GM06990 (cell line): ENCODE measurements at regions not wholly inside any gene's neighbourhood (a gene's known extent, or its start where the extent isn't known, plus 50 kb on each side); places are given as distances from the start of the nearest gene placed in this dataset.

Experiments
- DNase-seq: peaks from one replicate; pipeline ENCODE4 v3.0.0-alpha.2; 2011; ENCODE audit not compliant: insufficient read length; ENCODE audit errors: extremely low read depth
- H3K27me3 ChIP-seq: replicated peaks from 2 replicates; pipeline ENCODE4 v1.6.0; 2011; ENCODE audit warnings: low read length; ENCODE audit not compliant: control insufficient read depth, insufficient read depth
- H3K36me3 ChIP-seq: 2 replicates; pipeline ENCODE4 v1.5.1; 2011; ENCODE audit warnings: low read length; ENCODE audit not compliant: control insufficient read depth, insufficient read depth
- H3K4me3 ChIP-seq: replicated peaks from 2 replicates; pipeline ENCODE4 v1.5.1; 2011; ENCODE audit warnings: low read depth, mild to moderate bottlenecking, control low read depth, low read length
- TF ChIP-seq, protein P1 (sequence below): IDR thresholded peaks from 2 replicates; pipeline ENCODE4 v1.5.1; 2011; ENCODE audit warnings: low read length, control low read depth, mild to moderate bottlenecking, inconsistent platforms; ENCODE audit not compliant: insufficient read depth, poor library complexity, severe bottlenecking

DNA sequence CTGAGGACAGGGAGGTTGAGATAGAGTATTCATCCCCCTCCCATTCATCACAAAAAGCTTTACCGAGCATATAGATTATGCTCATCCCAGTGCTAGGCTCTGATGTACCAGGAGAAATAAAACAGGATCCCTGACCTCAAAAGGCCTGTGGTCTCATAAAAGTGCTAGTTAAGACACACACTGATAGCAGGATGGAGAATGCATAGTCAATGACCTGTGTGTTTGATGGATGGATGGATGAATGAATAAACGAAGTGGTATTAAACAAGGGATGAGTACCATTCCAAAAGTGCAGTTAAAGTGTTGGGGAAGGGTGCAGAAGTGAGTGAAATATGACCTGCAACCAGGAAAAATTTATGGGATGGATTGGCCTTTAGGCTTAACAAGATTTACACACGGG is 133.9 kb upstream of the NUDT7 start:
- H3K36me3 ChIP-seq = no peaks in the 10 kb centered on the region
- H3K4me3 ChIP-seq = no peak overlapping the region
- H3K27me3 ChIP-seq = peaks cover 2% of the 10 kb centered on the region
- DNase-seq = no peak
- TF ChIP-seq, protein P1, sequence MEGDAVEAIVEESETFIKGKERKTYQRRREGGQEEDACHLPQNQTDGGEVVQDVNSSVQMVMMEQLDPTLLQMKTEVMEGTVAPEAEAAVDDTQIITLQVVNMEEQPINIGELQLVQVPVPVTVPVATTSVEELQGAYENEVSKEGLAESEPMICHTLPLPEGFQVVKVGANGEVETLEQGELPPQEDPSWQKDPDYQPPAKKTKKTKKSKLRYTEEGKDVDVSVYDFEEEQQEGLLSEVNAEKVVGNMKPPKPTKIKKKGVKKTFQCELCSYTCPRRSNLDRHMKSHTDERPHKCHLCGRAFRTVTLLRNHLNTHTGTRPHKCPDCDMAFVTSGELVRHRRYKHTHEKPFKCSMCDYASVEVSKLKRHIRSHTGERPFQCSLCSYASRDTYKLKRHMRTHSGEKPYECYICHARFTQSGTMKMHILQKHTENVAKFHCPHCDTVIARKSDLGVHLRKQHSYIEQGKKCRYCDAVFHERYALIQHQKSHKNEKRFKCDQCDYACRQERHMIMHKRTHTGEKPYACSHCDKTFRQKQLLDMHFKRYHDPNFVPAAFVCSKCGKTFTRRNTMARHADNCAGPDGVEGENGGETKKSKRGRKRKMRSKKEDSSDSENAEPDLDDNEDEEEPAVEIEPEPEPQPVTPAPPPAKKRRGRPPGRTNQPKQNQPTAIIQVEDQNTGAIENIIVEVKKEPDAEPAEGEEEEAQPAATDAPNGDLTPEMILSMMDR = no peak

DNA sequence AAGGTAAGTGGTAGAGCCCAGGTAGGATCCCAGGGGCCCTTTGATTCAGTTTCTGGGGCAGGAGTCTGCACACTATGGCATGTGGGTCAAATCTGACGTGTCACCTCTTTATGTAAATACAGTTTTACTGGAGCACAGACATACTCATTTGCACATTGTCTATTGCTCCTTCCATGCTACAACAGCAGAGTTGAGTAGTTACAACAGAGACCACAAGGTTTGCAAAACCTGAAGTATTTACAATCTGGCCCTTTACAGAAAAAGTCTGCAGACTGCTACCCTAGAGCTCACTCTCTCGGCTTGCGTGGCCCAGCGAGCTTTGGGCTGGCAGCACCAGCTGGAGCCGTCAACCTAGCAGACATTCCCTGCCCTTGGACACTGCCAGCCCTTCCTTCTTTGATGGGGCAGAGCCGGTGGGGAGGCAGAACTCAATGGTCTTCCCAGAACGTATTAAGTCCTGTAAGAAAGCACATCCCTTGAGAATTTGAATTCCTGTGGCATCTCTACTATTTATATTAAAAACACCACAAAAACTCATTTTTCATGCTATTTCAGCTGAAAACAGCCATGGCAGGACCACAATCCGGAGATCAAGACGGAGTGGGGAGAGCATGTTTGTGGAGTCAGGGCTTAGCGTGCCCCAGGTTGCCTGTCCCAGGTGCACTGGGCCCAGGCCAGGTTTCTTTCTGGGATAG is 133.1 kb upstream of the NUDT7 start:
- TF ChIP-seq, protein P1 = no peak
- no peak overlapping the region for H3K4me3 ChIP-seq
- no peaks in the 10 kb centered on the region for H3K36me3 ChIP-seq
- no peak for DNase-seq
- H3K27me3 ChIP-seq = peaks cover 2% of the 10 kb centered on the region

DNA sequence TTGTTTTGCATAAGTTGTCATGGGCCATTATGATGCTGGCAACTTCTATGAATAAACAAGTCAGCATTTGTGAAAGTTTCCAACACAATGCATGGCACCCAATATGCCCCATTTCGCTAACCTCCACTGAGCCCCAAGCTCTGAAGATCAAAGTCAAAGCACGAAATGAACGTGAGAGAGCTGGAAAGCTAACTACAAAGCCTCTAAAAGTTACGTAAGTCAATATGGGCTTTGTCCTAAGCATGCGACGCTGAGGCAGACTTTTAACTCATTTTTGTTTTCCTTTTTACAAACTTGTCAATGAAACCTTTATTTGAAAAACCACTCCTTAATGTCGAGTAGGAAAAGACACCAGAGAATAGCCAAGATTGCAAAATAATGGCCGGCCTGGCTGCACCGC is 131.6 kb upstream of the NUDT7 start:
- Histone ChIP-seq H3K36me3 (no peaks in the 10 kb centered on the region), H3K4me3 (no peak overlapping the region), H3K27me3 (peaks cover 2% of the 10 kb centered on the region)
- no peak for DNase-seq
- TF ChIP-seq, protein P1 = no peak

DNA sequence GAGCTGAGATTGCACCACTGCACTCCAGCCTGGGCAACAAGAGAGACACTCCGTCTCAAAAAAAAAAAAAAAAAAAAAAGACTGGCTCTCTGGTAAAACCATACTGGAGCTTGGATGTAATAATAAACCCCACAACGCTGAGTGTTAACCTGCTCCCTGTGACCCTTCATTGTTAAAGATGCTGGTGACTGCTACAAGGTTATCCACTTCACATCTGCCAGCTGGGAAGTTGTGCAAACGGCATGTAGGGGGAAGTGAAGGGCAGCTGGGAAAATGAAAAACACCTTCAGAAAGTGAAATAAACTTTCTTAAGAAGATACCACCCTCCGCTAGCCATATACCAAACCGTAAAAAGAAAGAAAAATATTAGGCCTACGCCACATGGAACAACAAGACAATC is 131.0 kb upstream of the NUDT7 start:
- Histone ChIP-seq H3K27me3 (peaks cover 2% of the 10 kb centered on the region), H3K4me3 (no peak overlapping the region), H3K36me3 (no peaks in the 10 kb centered on the region)
- TF ChIP-seq, protein P1 = no peak
- DNase-seq = no peak

DNA sequence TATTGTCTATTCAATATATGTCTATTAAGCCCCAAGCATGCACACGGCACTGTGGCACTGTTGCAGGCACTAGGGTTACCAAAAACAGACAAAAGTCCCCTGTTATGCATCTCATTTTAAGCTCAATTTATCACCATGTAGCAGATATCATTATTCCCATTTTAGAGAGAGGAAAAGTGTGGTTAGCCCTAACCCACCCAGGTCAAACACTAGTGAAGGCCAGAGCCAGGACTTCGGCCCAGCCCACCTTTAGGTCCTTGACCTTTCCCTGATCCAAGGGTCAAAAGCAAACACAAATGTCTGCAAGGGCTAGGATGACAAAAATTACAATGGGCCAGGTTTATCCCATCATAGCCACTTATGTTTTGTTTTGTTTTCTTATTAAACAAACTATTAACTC is 130.3 kb upstream of the NUDT7 start:
- Histone ChIP-seq H3K36me3 (no peaks in the 10 kb centered on the region), H3K4me3 (no peak overlapping the region)
- TF ChIP-seq, protein P1 = no peak

DNA sequence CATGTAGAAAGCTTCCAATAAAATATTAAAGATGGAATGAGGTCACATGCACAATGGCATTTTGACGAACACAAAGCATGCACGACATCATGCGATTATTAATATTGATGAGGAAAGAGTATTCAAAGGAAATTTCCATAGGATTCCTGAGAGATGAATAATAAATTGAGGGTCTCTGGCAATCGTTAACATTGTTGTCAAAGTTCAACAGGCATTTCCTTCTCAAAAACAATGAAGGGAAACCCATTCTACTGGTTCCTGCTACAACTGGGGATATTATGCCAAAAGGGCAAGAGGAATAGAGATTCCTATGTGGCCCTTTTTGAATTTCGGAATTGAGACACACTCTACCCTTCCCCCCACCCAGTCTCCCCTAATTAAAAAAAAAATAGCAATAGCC is 128.3 kb upstream of the NUDT7 start:
- TF ChIP-seq, protein P1 = no peak
- no peaks in the 10 kb centered on the region for H3K36me3 ChIP-seq
- H3K4me3 ChIP-seq = no peak overlapping the region
- no peak for DNase-seq
- no peaks in the 10 kb centered on the region for H3K27me3 ChIP-seq

More for the DNA sequence above, 130.3 kb upstream of the NUDT7 start:
- DNase-seq = no peak
- no peaks in the 10 kb centered on the region for H3K27me3 ChIP-seq
